Esophagus mucosa (tissue), 1 donor: ENCODE measurements at regions not wholly inside any gene's neighbourhood (a gene's known extent, or its start where the extent isn't known, plus 50 kb on each side); places are given as distances from the start of the nearest gene placed in this dataset.
"Not testable (repeated sequence)": the region's sequence is repeated elsewhere in the genome, so short reads cannot be mapped to it uniquely, and the experiment has no call there.

ENCODE experiments used
- ATAC-seq: fragments of 200-7000 bp; cut with Tn5 transposase; one replicate; pipeline ENCODE4 v1.9.1; 2020
- donor health status: DM: yes; HTN: yes; CAD: no.

- no peak for ATAC-seq
Observed at GRCh38 chr2:194332799-194333490, 1324.1 kb upstream of the SLC39A10 start.

- no peak for ATAC-seq
Observed at GRCh38 chr2:194328456-194328855, 1328.6 kb upstream of the SLC39A10 start.

- no peak for ATAC-seq
Observed at GRCh38 chr2:194327196-194327888, 1329.7 kb upstream of the SLC39A10 start.

DNA sequence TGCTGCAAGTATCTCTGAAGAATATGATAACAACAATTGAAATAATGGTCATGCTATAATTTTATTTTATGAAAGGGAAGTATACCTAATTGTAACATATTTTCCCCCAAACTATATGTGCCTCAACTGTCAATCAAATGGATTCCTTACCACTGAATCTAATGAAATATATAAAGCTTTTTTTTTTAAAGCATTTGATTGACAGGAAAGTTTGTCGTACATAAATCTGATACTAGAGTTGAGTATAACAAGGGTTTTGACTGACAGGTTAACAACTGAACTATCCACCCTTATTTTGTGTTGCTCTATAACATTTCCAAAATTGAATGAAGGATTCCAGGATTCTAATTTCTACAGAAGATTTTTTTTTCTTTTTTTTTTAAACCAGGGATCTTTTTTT is 1333.3 kb upstream of the SLC39A10 start:
- no peak for ATAC-seq

GRCh38 chr2:194320520-194320919 is 1336.5 kb upstream of the SLC39A10 start:
- ATAC-seq: no peak

- no peak for ATAC-seq
Observed at GRCh38 chr2:194319222-194319992, 1337.6 kb upstream of the SLC39A10 start.

DNA sequence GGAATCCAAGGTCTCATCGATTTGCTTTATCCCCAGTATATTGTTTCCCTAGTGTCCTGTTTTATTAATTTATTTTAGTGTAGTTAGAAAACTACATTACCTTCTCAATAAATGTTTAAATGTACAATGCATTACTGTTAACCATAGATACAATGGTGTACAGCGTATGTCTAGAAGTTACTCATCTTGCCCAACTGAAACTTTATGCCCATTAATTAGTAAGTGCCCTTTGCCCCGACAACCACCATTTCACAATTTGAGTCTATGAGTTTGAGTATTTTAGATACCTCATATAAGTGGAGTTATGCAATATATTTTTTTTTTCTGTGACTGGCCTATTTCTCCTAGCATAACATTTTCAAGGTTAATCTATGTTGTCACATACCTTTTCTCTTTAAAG is 1343.0 kb upstream of the SLC39A10 start:
- no peak for ATAC-seq

DNA sequence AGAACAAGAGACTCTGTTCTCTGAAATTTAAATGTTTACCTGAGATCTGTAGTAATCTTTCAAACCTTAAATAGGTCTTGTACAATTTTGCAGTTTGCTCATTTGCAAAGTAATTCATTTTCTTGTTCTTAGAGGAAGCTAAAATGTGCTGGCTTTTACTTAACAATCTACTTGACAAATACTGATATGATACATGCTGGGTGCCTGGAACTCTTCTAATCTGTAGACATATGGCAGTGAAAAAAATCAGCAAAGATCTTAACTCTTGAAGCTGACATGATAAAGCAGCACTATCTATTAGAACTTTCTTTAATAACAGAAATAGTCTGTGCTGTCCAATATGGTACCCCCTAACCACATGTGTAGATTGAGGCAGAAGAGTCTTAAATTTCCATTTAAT is 1352.8 kb upstream of the SLC39A10 start:
- ATAC-seq: no peak

DNA sequence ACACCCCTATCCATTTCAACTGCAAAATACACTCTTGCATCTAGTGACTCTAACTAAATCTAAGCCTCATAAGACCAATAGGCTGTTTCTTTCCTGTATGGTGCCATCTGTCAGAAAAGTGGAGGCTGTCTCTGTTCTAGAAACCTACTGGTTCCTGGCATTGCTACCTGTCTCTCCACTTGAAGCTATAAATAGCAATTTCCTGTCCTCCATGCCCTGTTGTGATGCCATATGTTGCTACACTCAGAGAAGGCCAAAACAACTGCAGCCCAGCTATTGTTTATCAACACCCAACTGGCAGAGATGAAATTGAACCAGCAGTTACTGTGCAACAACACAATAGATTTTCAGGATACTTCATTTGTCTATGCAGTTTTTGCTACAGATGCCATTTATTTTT is 1355.1 kb upstream of the SLC39A10 start:
- ATAC-seq: no peak

GRCh38 chr2:194294156-194294555 is 1362.9 kb upstream of the SLC39A10 start:
- no peak for ATAC-seq

DNA sequence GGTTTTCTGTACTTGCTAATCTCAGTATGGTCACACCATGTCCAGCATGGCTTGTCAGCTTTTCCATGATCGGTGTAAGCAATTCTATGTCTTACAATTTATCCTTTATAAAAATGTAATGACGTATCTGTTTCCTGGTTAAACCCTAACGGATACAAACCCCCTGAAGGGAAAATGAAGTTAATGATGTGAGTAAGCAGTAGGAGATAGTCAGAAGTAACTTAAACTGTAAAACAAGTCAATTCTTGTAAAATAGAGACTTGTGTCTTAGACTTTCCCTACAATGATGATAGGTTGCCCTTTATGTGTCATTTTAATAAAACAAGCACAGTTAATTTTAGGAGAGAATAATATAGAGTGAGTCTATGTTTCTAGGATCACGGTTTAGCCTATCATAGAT is 1365.9 kb upstream of the SLC39A10 start:
- no peak for ATAC-seq

DNA sequence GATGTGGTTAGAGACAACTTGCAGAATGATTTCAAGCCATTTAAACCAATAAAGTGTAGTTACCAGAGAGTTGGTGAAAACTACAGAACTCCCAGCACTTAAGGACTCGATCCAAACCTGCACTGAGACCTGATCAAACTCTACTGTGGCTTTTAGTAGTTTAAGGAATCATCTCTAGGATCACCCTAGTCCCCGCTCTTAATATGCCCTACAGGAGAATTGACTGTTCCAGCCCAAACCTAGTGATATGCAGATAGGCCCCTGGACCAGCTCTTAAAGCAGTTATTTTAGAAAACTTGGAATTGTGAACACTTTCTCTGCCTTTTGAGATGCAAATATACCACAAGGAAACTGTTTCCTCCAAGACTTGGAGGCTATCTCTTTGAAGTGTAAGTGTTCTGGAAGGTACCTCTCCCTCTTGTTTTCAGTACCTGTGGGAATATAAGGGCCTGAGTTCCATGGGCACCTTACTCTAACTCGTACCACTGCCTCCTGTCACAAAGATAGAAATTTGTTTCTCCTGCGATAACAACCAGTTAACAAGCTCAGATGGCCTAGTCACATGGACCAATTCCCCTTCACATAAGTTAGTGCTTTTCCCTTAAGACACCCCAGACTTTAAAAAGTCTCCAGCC is 1367.2 kb upstream of the SLC39A10 start:
- no peak for ATAC-seq

GRCh38 chr2:194276667-194277066 is 1380.4 kb upstream of the SLC39A10 start:
- not testable (repeated sequence) for ATAC-seq

DNA sequence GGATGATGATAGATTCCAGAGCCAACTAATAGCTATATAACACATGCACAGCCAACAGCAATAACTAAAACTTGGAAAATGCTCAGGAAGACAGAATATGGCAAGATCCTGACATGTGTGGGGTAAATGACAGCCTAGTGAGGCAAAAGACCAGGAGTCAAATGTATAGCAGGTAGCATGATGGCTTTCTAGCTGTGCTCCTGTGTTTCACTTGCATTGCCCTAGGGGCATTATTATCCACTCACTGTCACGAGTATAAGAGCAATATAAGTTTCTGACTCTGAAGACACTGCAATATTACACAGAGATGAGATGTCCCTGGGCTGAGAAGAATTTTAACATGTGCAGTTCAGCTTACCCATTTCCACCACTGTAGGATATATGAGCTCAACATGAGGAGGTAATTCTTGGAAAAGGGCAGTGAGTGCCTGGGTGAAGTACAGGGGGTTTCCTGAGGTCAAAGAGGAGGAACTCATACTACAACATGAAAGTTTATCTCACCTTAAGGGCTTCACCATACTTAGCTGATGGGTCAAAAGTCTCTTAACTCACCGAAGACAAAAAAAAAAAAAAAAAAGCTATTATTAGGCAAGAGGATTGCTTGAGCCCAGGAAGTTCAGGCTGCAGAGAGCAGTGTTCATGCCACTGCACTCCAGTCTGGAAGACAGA is 1385.6 kb upstream of the SLC39A10 start:
- no peak for ATAC-seq

GRCh38 chr2:194270648-194271047 is 1386.4 kb upstream of the SLC39A10 start:
- no peak for ATAC-seq

DNA sequence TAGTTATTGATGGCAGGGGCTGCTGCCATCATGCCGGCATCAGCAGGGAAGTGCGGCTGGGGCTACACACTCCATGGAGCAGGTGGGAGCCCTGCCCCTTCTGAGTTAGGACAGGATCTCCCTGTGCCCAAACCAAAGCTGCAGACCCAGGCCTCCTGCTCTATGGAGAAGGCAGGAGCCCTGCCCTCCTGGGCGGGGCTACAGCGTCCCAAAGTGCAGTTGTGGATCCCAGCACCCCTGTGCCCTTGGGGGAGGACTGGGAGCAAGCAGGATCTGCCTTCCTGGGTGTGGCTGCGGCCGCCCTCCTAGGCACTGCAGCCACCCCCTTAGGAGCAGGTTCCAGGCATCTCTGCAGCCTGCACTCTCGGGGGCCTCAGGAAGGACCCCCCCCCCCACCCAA is 1392.4 kb upstream of the SLC39A10 start:
- no peak for ATAC-seq

DNA sequence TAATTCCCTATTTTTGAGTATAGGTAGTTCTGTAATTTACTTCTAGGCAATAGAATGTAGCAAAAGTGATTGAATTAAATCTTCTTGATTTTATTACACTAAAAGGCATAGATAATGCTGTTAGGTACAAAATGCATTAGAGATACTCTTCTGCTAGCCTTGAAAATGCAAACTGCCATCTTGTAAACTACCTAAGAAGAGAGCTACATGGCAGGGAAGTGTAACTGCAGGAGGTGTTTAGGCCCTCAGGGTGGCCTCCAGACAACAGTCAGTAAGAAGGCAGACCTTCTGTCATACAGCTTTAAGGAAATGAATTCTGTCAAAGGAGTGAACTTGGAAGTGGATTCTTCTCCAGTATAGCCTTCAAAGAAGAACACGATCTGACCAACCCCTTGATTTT is 1396.8 kb upstream of the SLC39A10 start:
- ATAC-seq: no peak

- no peak for ATAC-seq
Observed at GRCh38 chr2:194257095-194257494, 1399.9 kb upstream of the SLC39A10 start.

- no peak for ATAC-seq
Observed at GRCh38 chr2:194253528-194254259, 1403.3 kb upstream of the SLC39A10 start.

DNA sequence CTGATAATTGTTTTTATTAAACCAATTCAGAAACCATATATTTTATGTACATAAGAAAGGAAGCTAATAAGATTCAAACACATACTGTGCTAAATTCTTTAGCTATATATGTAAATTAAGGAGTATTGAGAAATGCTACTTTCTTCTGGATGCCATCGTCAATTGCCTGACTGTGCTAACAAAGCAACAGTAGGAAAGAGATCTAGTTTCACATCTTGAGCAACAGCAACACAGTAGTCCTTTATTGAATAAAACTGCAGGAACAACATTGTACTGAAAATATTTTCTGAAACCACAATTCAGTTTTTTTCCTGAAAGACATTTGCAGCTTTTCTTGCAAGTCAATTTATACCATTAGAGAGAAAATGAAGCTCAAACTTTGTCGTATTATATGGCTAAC is 1404.9 kb upstream of the SLC39A10 start:
- no peak for ATAC-seq

DNA sequence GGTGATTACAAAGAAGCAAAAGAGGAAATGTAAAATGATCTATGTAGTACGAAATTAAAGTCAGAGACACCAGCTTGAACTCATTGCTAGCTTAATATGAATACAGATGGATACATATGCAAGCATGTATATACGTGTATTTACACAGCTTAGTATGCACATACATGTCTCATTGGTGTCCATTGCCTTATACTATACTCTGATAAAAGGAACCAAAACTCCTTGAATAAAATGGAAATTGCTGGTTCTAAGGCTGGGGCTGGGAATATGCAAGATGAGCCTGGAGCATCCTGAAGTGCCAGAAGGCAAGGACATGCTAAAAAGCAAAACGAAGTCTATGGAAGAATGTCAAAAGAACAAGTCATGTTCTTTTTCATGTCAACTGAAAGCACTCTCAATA is 1424.4 kb upstream of the SLC39A10 start:
- ATAC-seq: no peak

DNA sequence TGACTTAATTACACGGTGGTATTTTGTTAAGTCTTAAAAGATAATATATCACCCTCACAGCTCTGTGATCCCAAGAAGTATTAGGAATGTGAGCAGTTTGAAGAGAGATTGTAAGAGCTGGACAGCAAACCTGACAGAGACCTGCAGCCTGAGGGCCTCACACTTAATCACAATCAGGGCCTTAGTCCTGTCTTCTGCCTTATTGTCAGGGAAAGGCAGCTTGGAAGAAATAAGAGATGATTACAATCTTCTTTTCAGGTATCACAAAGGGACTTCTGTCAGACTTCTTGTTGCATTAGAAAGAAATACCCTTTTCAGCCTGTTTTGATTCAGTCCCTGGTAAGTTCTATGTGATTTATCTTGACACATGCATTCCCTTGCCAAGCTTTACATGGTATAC is 1433.8 kb upstream of the SLC39A10 start:
- ATAC-seq: no peak
